ENCODE measurements at regions not wholly inside any gene's neighbourhood (a gene's known extent, or its start where the extent isn't known, plus 50 kb on each side); places are given as distances from the start of the nearest gene placed in this dataset.

GRCh38 chr14:40697231-40697630 is 909.4 kb upstream of the LRFN5 start:
- TF ChIP-seq POLR2A (IDR thresholded peaks at IDR 0.05) (no peak), CTCF (IDR thresholded peaks at IDR 0.05) (no peak)
